H9 (cell line): ENCODE measurements at regions not wholly inside any gene's neighbourhood (a gene's known extent, or its start where the extent isn't known, plus 50 kb on each side); places are given as distances from the start of the nearest gene placed in this dataset.

ENCODE experiments used
- DNase-seq: peaks from one replicate; pipeline ENCODE4 v3.0.0-alpha.2; 2017
- H2AFZ ChIP-seq: one replicate; pipeline ENCODE4 v1.6.1; 2013; ENCODE audit warnings: mild to moderate bottlenecking, low read length, control low read depth, moderate library complexity
- H2AK5ac ChIP-seq: 2 replicates; pipeline ENCODE4 v1.6.1; 2013; ENCODE audit warnings: low read length, control low read depth, mixed read lengths; ENCODE audit not compliant: insufficient read length
- H2BK120ac ChIP-seq: one replicate; pipeline ENCODE4 v1.6.1; 2013; ENCODE audit warnings: low read depth, mild to moderate bottlenecking, low read length, control low read depth, inconsistent platforms; ENCODE audit not compliant: poor library complexity, severe bottlenecking
- H2BK12ac ChIP-seq: 2 replicates; pipeline ENCODE4 v1.6.1; 2013; ENCODE audit warnings: low read length, control low read depth, mixed read lengths, low read depth; ENCODE audit not compliant: insufficient read length
- H2BK15ac ChIP-seq: 2 replicates; pipeline ENCODE4 v1.6.1; 2013; ENCODE audit warnings: low read depth, low read length, control low read depth
- H2BK20ac ChIP-seq: one replicate; pipeline ENCODE4 v1.6.1; 2013; ENCODE audit warnings: low read depth, mild to moderate bottlenecking, low read length, control low read depth, inconsistent platforms; ENCODE audit not compliant: poor library complexity, severe bottlenecking
- H2BK5ac ChIP-seq: 2 replicates; pipeline ENCODE4 v1.6.1; 2013; ENCODE audit warnings: low read length, control low read depth, mixed read lengths; ENCODE audit not compliant: insufficient read length
- H3K14ac ChIP-seq: 2 replicates; pipeline ENCODE4 v1.6.1; 2013; ENCODE audit warnings: low read length, control low read depth; ENCODE audit not compliant: insufficient read depth
- H3K18ac ChIP-seq: 2 replicates; pipeline ENCODE4 v1.6.1; 2013; ENCODE audit warnings: low read depth, mild to moderate bottlenecking, mixed read lengths, low read length, control low read depth; ENCODE audit not compliant: insufficient read length
- H3K23ac ChIP-seq: 2 replicates; pipeline ENCODE4 v1.6.1; 2013; ENCODE audit warnings: low read length, control low read depth, mixed read lengths, low read depth; ENCODE audit not compliant: insufficient read length
- H3K23me2 ChIP-seq: 2 replicates; pipeline ENCODE4 v1.6.1; 2013; ENCODE audit warnings: low read depth, mild to moderate bottlenecking, mixed read lengths, low read length, control low read depth; ENCODE audit not compliant: insufficient read length, poor library complexity, severe bottlenecking
- H3K27ac ChIP-seq: 2 replicates; pipeline ENCODE4 v1.5.1; 2013; ENCODE audit warnings: low read length, control low read depth, mixed read lengths, low read depth; ENCODE audit not compliant: insufficient read length
- H3K27me3 ChIP-seq: 2 replicates; pipeline ENCODE4 v1.6.1; 2013; ENCODE audit warnings: low read length, control low read depth, inconsistent platforms; ENCODE audit not compliant: insufficient read depth
- H3K4ac ChIP-seq: 2 replicates; pipeline ENCODE4 v1.6.1; 2013; ENCODE audit warnings: low read depth, mild to moderate bottlenecking, control low read depth, inconsistent platforms, low read length, moderate library complexity
- H3K4me1 ChIP-seq: 2 replicates; pipeline ENCODE4 v1.6.1; 2013; ENCODE audit warnings: low read length, control low read depth, inconsistent platforms; ENCODE audit not compliant: insufficient read depth
- H3K4me2 ChIP-seq: 2 replicates; pipeline ENCODE4 v1.6.1; 2013; ENCODE audit warnings: low read length, control low read depth, mixed read lengths; ENCODE audit not compliant: insufficient read length, insufficient read depth
- H3K56ac ChIP-seq: 2 replicates; pipeline ENCODE4 v1.6.1; 2013; ENCODE audit warnings: low read depth, mild to moderate bottlenecking, mixed read lengths, low read length, control low read depth; ENCODE audit not compliant: insufficient read length
- H3K79me1 ChIP-seq: 2 replicates; pipeline ENCODE4 v1.6.1; 2013; ENCODE audit warnings: low read depth, mild to moderate bottlenecking, moderate library complexity, low read length, control low read depth, inconsistent platforms; ENCODE audit not compliant: insufficient read depth, poor library complexity, severe bottlenecking
- H3K79me2 ChIP-seq: 2 replicates; pipeline ENCODE4 v1.6.1; 2013; ENCODE audit warnings: low read length, control low read depth, inconsistent platforms; ENCODE audit not compliant: insufficient read depth
- H3K9ac ChIP-seq: 2 replicates; pipeline ENCODE4 v1.6.1; 2013; ENCODE audit warnings: low read length, control low read depth, mixed read lengths; ENCODE audit not compliant: insufficient read length; ENCODE audit errors: extremely low read depth
- H3K9me3 ChIP-seq: one replicate; pipeline ENCODE4 v1.6.1; 2013; ENCODE audit warnings: low read depth, low read length, inconsistent platforms; ENCODE audit not compliant: control insufficient read depth
- H3T11ph ChIP-seq: one replicate; pipeline ENCODE4 v1.6.1; 2013; ENCODE audit warnings: mild to moderate bottlenecking, low read length, control low read depth, inconsistent platforms
- H4K20me1 ChIP-seq: one replicate; pipeline ENCODE4 v1.6.1; 2013; ENCODE audit not compliant: control insufficient read depth, insufficient read length, insufficient read depth
- H4K5ac ChIP-seq: 2 replicates; pipeline ENCODE4 v1.6.1; 2013; ENCODE audit warnings: low read depth, mild to moderate bottlenecking, mixed read lengths, low read length, control low read depth; ENCODE audit not compliant: insufficient read length
- H4K8ac ChIP-seq: replicated peaks from 2 replicates; pipeline ENCODE4 v1.6.1; 2013; ENCODE audit warnings: low read length, control low read depth, mixed read lengths, low read depth; ENCODE audit not compliant: insufficient read length
- H4K91ac ChIP-seq: 2 replicates; pipeline ENCODE4 v1.6.1; 2013; ENCODE audit warnings: low read depth, mild to moderate bottlenecking, moderate library complexity, mixed read lengths, low read length, control low read depth; ENCODE audit not compliant: insufficient read length
- H3K27ac Mint-ChIP-seq, 3 experiments: 2 replicates in 2 of 3; 3 replicates in 1 of 3; pipeline ENCODE4 v1.8.0; 2020 to 2021; ENCODE audit warnings: mixed read lengths in 3 of 3, mild to moderate bottlenecking in 1 of 3, moderate library complexity in 1 of 3
- H3K27me3 Mint-ChIP-seq: 2 replicates; pipeline ENCODE4 v1.8.0; 2021; ENCODE audit warnings: low read depth, mild to moderate bottlenecking, moderate library complexity, mixed read lengths
- H3K36me3 Mint-ChIP-seq, 3 experiments: 2 replicates in 2 of 3; 3 replicates in 1 of 3; pipeline ENCODE4 v1.8.0; 2020 to 2021; ENCODE audit warnings: low read depth in 3 of 3, mixed read lengths in 3 of 3; ENCODE audit not compliant: insufficient read depth in 1 of 3
- H3K4me1 Mint-ChIP-seq, 2 experiments: 2 replicates each; pipeline ENCODE4 v1.8.0; 2020; ENCODE audit warnings: mixed read lengths in 2 of 2
- H3K4me3 Mint-ChIP-seq, 2 experiments: 2 replicates in 1 of 2; 3 replicates in 1 of 2; pipeline ENCODE4 v1.8.0; 2020 to 2021; ENCODE audit warnings: mild to moderate bottlenecking in 2 of 2, mixed read lengths in 2 of 2, moderate library complexity in 1 of 2
- H3K9me3 Mint-ChIP-seq, 2 experiments: 2 replicates in 1 of 2; 3 replicates in 1 of 2; pipeline ENCODE4 v1.8.0; 2020; ENCODE audit warnings: mild to moderate bottlenecking in 2 of 2, mixed read lengths in 2 of 2, moderate library complexity in 1 of 2
- CTCF ChIP-seq: fragments of 200-600 bp; sonication (generic); conservative IDR thresholded peaks from 3 replicates; pipeline ENCODE4 v1.8.0; 2021; ENCODE audit warnings: antibody characterized with exemption, mild to moderate bottlenecking
- WGBS: extraction: QIAGEN DNeasy Blood & Tissue Kit; methylation state at CpG from one replicate; pipeline ENCODE4 v1.1.7; 2013; ENCODE audit warnings: missing lambda C conversion rate, low lambda C conversion rate, mixed read lengths; ENCODE audit not compliant: insufficient read length; ENCODE audit errors: extremely low coverage; 5-methylcytosine and 5-hydroxymethylcytosine counted together

- H4K5ac ChIP-seq = no peak overlapping the region
- no peaks in the 10 kb centered on the region for H3K23me2 ChIP-seq
- no peak overlapping the region; a peak in 1 of 7 replicates for H3K27ac Mint-ChIP-seq
- H3K4ac ChIP-seq = no peak overlapping the region
- no peaks in the 10 kb centered on the region for H3K27me3 ChIP-seq
- H3T11ph ChIP-seq = no peak overlapping the region
- H3K4me3 Mint-ChIP-seq = no peak overlapping the region
- H2AFZ ChIP-seq = no peak overlapping the region
- no peak for TF ChIP-seq CTCF
- H3K79me1 ChIP-seq = no peaks in the 10 kb centered on the region
- no peak overlapping the region for H3K23ac ChIP-seq
- H3K56ac ChIP-seq = no peak overlapping the region
- H3K14ac ChIP-seq = no peak overlapping the region
- H3K27me3 Mint-ChIP-seq = no peaks in the 10 kb centered on the region
- H3K9me3 Mint-ChIP-seq = no peaks in the 10 kb centered on the region
- H3K79me2 ChIP-seq = no peaks in the 10 kb centered on the region
- no peak overlapping the region for H2BK15ac ChIP-seq
- no peak overlapping the region for H2BK5ac ChIP-seq
- no CpG with 5 or more reads among the region's 3 CpGs for WGBS
- no peak for DNase-seq
- H2AK5ac ChIP-seq = no peak overlapping the region
- peaks cover 9 to 17% of the 10 kb centered on the region in 2 experiments for H3K4me1 Mint-ChIP-seq
- H3K27ac ChIP-seq = no peak overlapping the region
- H2BK12ac ChIP-seq = no peak overlapping the region
- no peaks in the 10 kb centered on the region for H3K9me3 ChIP-seq
- no peak overlapping the region for H3K18ac ChIP-seq
- no peaks in the 10 kb centered on the region for H4K20me1 ChIP-seq
- no peak overlapping the region for H4K91ac ChIP-seq
- no peaks in the 10 kb centered on the region; the same call in 1 of the 2 replicates for H3K4me1 ChIP-seq
- no peak overlapping the region for H2BK20ac ChIP-seq
- no peak overlapping the region for H3K9ac ChIP-seq
- H4K8ac ChIP-seq = no peak overlapping the region
- no peak overlapping the region for H3K4me2 ChIP-seq
- no peak overlapping the region for H2BK120ac ChIP-seq
- no peaks in the 10 kb centered on the region for H3K36me3 Mint-ChIP-seq
Observed at GRCh38 chr7:94056796-94057207, 52.6 kb upstream of the BET1 start.
